ENCODE measurements at regions not wholly inside any gene's neighbourhood (a gene's known extent, or its start where the extent isn't known, plus 50 kb on each side); places are given as distances from the start of the nearest gene placed in this dataset.

DNA sequence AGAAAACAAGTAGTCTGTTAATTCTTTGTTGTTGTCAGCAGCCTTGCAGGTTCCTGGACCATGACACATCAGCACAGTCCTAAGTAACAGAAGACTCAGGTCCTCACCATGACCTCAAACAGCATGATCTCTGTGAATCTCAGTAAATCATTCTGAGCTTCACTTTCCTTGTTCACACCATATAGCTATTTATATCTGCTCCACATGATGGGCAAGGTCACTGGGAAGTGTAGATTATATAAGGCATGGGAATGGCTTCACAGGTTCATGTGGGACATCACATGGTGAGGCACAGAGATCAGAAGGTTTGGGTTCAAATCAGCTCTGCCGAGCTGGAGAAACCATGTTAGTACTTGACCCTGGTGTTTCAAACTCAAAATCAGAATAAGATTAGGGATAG lies 245.4 kb upstream of the SPTLC3 start:
- no peak for DNase-seq

DNA sequence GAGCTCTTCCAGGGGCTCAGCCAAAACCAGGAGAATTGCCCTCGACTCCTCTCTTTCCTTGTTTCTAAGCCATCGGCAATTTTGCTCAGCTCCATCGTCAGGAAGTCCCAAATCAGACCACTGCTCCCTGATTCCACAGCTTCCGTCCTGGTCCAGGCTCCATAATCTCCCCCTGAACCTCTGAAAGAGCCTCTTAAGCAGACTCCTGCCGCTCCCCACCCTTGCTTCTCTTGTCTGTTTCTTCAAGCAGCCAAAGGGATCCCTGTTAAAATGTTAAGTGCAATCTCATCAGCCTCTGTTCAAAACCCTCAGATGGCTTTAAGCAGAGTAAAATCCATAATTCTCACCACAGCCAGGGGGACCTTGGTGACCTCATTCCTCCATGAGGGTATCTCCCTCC lies 244.7 kb upstream of the SPTLC3 start:
- DNase-seq: no peak

DNA sequence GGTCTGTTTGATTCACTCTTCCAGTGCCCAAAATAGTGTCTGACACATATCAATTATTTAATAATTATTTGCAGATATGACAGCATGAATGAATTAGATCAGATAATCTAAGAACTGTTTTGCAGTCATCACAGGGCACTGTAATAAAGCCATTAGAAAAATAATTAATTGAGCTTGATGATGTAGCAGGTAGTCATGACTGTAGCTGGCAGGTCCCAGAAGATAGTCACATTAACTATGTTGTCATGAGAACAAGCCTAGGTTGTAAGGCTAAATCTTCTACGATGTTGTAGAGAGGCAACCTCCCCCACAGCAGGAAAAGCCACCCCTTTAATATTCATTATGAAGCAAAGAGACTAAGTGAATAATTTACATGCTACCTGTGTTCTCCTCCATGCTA lies 243.9 kb upstream of the SPTLC3 start:
- no peak for DNase-seq

GRCh38 chr20:12773936-12774335 lies 234.8 kb upstream of the SPTLC3 start:
- no peak for DNase-seq

DNA sequence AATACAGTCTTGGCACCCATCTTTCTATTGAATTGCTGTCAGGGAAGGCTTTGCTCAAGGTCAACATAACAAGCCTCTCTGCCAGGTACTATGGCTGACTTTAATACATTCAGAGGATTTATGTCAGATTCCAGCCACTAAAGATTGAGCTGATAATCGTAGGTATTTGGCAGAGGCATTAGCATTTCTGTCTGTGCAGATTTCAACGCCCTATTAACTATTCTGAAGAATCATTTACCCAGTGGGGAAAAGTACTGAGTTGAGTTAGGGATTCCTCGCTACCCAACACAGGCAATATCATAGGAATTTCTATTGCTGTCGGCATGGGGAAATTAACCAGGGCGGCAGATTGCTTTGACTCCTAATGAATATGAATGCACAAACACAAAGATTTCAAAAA lies 233.7 kb upstream of the SPTLC3 start:
- DNase-seq: no peak

DNA sequence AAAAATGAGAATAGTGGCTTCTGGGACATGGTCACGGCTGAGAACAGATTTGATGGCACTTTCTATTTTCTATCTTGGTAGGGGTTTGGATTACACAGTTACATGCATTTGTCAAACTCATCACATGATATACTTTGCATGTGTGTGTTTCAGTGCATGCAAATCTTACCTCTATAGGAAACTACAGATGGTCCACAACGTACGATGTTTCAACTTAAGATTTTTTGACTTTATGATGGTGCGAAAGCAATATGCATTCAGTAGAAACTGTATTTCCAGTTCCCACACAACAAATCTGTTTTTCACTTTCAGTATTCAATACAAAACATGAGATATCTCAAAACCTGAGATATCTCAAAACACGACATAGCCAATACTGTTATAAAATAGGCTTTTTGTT lies 231.8 kb upstream of the SPTLC3 start:
- DNase-seq: no peak

- DNase-seq: no peak
These were observed 222.5 kb upstream of the SPTLC3 start for GRCh38 chr20:12786276-12786675.

DNA sequence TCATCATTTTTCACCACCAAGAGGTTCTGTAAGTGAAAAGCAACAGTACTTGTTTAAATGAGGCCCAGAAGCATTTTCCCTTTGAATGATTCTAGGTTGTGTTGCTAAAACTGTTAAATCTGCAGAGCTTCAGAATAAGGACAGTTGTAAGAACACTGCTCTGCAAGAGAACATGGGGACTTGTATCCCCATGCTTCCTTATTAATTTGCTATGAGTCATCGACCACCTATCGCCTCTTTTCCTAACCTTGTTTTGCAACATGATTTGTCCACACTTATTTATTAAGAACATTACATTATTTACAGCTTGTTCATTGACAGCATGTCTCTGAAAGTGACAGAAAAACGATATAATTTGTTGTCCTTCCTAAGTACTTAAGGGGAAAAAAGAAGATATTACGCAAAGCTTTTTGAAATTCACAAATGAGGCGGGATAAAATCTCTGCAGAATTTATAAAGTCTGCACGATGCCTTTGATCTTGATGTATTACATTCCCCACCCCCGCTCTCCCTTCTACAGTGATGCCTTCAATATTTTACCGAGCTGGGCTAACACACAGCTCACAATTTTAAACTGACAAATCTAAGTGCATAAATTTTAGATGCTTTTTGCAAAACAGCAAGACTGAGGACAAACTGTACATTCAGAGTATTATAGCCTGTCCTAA lies 220.0 kb upstream of the SPTLC3 start:
- no peak for DNase-seq

GRCh38 chr20:12790859-12791258 lies 217.9 kb upstream of the SPTLC3 start:
- no peak for DNase-seq

GRCh38 chr20:12798286-12798685 lies 210.5 kb upstream of the SPTLC3 start:
- no peak for DNase-seq

- DNase-seq: no peak
These were observed 200.7 kb upstream of the SPTLC3 start for GRCh38 chr20:12808006-12808567.

DNA sequence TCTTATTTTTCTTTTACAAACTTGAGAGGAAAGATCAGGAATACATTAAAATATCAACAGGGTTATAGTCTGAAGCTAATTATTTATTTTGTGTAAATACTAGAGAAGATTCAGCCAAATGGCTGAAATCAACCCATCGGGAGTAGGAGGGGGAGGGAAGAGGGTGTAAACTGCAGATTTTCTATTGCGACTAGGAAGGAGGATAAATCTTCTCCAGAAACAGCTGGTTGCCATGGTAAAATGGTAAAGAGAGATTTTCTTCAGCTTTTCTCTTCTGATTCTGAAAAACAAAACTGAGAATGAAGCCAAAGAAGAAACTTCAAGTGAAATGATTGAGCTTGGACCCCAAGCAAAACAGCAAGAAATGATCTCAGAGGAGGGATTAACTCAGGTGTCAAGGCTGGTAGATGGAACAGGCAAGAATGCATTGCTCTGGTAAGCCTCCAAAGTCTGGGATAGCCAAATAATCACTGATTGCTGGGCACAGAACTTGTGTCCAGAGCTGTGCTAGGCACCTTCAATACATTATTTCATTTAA lies 193.5 kb upstream of the SPTLC3 start:
- DNase-seq: no peak

GRCh38 chr20:12815778-12816408 lies 192.9 kb upstream of the SPTLC3 start:
- DNase-seq: no peak

DNA sequence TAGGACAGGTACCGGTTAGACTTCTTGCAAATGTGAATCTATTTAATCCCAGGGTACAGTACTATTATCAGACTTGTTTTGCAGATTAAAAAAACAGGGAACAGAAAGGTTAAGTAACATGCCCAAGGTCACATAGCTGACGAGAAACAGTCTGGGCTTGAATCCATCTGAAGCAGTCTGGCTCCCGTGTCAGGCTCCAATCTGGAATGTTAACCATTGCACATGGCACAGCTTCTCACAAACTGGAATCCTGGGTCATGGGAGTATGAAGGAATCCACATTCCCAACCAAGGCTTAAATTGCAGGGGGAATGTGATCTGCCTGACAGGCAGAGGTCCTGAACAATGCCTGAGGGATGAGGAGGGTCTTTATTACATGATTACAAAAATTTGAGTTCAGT lies 187.5 kb upstream of the SPTLC3 start:
- DNase-seq: no peak

GRCh38 chr20:12823734-12824133 lies 185.0 kb upstream of the SPTLC3 start:
- DNase-seq: no peak

- DNase-seq: no peak
These were observed 184.2 kb upstream of the SPTLC3 start for GRCh38 chr20:12824328-12825225.

DNA sequence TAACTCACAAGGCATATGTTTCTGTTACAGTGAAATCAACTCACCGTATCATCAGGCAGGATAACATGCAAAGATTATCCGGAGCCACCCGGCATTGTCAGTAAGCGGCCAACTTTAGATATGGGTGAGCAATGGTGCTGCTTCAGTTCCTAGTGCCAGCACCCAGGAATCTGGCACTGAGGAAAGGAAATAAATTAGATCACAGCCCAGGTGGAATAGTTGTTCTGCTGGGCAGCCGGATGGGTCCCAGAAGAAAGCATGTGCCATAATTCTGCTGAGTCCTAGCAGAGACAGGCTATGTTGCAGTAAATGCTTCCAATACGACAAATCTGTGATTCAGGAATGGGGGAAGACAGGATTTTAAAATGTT lies 183.6 kb upstream of the SPTLC3 start:
- peak; percentile 48 for DNase-seq

GRCh38 chr20:12827816-12828385 lies 180.9 kb upstream of the SPTLC3 start:
- no peak for DNase-seq

DNA sequence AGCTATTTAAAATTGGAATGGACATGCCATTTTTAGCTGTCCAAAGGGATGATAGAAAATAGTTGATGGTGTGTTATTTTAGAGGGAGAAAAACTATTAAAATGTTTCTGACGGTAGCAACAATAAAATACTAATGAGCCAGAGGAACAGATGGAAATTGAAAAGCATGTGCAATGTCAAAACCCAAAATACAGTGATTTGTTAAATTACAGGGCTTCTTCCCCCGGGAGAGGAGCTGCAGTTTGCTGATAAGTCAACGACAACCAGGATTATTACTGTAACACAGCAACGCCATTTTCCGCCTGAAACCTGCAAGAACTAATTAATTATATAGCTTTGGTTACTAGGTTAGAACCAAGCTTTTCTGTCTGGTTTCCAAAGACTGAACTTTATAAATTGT lies 179.6 kb upstream of the SPTLC3 start:
- no peak for DNase-seq

- DNase-seq: no peak
These were observed 174.9 kb upstream of the SPTLC3 start for GRCh38 chr20:12833861-12834260.

GRCh38 chr20:12835999-12836398 lies 172.8 kb upstream of the SPTLC3 start:
- DNase-seq: no peak

DNA sequence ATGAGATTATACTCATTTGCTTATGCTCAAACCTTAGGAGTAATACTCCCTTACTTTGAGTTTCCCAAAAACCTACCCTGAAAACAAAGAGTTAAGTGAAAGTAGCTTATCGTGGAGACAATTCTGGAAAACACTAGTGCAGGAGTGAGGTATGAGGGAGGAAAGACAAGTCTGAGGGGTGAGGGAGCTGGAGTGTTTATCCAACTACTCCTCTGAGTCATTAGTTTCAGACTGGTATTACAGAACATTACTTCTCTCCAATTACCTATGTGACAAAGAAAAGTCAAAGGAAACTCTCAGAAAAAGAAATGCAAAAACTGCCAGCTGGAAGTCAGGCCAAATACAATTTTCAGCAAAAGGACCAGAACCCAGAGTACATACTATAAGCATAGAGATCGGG lies 171.1 kb upstream of the SPTLC3 start:
- DNase-seq: no peak

DNA sequence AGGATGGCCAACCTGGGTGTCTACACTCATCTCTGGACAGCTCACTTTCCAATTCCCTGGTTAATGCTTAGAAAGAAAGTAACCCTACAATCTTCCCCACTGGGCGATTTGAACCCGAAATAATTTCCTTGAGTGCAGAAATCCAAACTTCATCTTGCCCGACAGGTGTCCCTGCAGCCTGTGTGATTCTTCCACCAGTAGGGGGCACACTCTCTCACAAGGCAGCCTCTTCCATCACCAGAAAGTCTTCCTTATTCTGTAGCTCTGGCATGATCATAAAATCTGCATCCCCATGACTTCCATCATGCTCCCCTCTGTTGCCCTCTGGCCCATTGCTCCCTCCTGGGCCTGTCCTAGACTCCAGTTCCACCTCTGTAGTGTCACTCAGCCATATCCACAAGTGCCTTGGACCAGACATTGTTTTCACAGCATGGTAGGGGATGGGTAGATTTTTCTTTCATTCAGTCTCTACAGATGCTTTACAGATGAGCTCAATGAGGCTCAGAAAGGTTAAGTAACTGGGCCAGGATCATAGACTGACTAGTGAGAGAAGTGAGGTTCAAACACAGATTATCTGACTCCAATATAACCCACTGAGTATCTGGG lies 170.4 kb upstream of the SPTLC3 start:
- DNase-seq: no peak
